UCSD-AML1 (cell line): ENCODE measurements at regions not wholly inside any gene's neighbourhood (a gene's known extent, or its start where the extent isn't known, plus 50 kb on each side); places are given as distances from the start of the nearest gene placed in this dataset.
A peak's percentile ranks its signal among the peaks of the same experiment; 100 is the strongest.
"Not testable (repeated sequence)": the region's sequence is repeated elsewhere in the genome, so short reads cannot be mapped to it uniquely, and the experiment has no call there.

ENCODE experiments used
- DNase-seq: peaks from one replicate; lab custom pipeline; 2025; ENCODE audit not compliant: unreplicated experiment; lab: John Stamatoyannopoulos, UW

DNA sequence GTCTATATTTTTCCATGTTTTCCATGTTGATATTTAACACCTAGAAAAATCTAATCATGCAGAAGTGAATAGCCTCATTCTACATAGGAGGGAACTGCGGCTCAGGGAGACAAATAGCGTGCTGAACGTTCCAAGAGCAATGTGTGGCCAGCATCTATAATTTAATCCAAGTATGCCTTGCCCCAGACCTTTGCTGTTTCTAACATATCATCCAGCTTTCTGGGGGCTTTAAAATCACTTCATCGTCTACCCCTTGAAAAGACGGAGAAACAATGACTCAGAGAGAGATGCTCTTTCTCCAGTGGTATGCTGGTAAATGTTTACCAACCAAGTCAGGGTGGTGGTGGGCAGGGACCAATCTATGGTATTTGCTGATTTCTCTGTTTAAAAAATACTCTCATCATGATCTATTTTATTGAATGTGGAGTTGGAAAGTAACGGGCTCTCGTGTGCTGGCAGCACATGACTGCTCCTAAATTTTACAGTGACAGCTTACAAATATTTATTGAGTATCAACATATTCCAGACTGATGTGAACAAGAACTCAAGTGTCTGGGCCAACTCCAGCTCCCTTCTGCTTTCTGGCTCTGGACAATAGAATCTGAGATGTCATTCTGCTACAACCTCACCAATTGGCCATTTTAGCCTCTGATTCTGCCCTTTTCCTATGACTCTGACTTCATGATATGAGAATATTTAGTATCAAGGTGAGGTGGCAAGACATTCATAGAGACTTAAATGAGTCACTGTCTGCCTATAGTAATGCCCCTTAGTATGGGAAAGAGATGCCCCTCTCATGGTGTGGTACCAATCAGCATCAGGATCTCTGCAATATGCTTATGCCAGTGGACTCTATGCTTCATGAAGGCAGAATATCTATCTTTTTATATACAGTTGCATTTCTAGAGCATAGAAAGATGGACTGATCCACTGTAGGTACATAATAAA, 407.4 kb upstream of the TNC start:
- DNase-seq: no peak

DNA sequence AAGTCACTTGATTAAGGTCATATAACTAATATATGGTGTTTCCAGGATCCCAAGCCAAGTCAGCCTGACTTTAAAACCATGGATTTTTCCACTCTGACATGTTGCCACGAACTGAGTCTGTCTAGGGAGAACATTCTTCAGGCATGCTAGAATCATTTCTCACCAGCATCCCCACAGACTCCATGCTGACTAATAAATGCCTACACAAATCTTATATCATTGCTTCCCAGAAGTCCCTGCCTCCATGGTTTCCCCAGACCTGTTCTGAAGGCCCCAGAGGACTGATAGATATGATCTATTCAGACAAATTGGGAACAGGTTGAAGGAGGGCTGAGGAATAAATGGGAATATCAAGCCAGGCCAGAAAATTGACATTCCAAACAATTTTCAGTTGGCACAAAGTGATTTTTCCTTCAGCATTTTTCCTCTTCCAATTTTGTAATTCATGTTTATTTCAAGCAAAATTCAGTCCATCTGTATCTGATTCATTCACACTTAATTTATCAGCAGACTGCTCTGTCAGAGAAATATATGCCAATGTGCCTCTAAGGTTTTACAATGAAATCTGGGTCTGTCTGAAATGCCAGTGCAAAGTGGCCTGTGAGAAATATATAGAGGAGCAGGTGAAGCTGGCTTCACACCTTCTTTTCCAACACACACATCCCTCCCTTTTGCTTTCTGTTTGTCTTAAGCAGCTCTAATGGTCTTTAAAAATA, 413.6 kb upstream of the TNC start:
- no peak for DNase-seq

DNA sequence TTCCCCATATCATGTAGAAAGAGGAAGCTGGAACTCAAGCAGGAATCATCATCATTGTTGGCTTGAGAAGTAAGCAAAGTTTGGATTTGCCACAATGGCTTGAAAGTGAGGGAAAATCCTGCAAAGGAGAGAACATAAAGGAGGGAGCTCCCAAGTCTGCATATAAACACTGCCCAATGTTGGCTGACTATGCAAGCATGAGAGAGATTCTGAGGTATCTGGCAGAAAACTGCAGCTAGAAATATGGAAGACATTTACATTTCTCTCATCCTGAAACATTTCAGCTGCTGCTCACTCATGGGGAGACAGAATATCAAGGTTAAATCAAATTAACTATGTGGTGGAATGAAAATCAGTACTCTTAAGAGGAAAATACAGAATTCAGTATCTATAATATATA, 415.6 kb upstream of the TNC start:
- no peak for DNase-seq

DNA sequence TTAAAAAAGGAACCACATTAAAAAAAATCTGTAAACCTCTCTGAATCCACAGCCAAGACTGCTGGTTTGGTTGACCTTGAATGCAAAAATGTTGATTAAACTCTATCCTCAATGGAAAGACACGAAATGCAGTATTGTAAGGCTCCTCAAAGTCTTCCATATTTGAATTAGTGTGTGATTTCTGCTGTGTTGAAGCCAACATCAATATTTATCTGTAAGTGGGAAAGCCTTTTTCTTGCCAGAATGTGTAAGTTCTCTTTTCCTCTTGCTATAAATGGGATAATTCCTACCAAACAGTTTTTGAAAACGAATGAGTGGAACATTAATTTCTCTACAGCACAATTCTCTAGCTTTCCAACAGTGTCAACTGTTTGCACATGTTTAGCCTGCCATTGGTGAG, 422.1 kb upstream of the TNC start:
- DNase-seq: no peak

DNA sequence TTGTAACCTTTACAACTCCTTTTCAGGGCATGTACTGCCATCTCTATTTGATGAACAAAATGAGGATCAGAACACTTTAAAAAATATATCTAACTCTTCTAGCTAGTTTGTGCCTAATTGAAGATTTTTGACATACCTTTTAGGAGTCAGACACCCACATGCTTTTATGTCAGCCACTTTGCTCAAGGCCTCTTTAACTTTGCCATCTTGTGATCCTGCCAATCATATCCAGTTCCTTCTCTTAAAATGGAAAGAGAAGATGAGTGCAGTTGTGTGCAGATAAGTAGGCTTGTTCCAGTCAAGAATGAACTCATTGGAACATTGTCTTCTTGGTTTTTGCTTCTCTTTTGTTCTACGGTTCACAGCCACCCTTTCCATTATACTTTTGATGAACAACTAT, 425.6 kb upstream of the TNC start:
- no peak for DNase-seq

DNA sequence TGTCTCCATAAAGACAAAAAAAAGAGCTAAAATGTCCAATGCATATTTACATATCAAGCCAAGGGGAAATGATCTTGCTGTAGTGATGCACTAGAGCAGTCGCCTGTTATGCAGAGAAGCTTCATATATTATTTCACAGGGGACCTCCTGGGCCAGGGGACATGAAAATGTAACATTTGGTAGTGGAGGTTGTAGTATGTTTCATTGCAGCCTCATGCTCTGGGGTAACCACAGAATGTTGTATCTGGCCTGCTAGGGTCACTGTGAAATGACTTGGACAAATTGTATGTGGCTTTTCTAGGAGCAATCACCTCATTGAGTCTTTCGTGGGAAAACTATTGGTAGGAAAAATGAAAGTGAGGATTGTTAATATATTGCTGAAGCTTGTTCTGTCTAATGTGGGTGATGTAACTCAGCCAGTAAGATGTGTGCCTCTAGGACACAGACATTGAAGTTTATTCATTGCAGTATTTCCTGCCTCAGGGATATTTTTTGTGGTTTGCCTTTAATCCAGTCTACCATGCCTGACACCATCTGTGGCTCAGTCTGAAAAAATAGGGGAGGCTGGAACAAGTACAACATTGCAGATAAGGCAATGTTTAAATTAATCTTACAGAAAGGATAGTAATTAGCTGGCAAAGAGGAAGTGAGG, 430.8 kb upstream of the TNC start:
- DNase-seq: no peak

DNA sequence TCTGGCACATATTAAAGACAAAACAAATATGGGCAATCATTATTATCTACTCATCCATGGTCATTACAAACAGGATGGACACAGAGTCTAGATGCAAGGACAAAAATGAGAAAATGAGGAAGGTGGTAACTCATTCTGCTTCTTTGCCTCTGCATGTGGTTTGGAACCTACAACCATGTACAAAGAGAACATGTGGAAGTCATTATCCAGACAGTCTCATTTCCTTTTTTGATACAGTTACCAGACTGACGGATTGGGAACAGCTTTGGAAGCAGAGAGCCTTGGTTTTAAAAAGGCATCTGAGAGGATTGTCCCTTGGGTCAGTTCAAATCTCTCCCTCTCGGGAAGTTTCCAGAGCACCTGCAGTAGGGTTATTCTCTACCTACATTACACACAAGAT, 433.4 kb upstream of the TNC start:
- DNase-seq: no peak

DNA sequence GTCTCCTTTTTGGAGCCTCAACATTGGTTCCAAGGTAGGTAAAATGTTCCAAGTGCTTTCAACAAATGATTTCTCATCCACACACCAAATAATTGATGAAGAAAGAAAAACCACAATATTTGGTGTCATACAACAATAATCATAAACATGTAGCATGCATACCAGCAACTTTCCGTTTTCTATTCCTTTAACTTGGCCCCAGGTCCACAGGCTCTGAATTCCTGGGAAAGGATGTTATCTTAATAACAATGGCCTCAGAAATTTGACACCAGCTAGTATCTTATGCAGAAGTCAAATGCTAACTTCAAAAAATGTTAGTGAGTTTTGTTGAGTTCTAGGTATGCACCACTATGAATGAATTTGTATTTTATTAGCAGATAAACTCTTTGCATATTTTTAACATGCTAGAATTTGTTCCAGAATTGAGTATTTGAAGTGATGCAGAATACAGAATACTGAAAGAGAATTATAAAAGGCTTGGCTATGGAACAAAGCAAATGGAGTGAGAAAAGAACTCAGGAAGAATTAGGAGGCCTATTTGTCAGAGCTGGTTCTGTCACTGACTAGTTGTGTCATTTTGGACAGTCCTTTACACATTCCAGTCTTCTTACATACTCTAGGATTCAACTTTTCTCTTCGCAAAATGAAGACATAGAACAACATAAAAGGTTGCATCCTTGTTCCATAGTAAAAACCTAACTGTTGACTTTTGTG, 435.3 kb upstream of the TNC start:
- DNase-seq: no peak

DNA sequence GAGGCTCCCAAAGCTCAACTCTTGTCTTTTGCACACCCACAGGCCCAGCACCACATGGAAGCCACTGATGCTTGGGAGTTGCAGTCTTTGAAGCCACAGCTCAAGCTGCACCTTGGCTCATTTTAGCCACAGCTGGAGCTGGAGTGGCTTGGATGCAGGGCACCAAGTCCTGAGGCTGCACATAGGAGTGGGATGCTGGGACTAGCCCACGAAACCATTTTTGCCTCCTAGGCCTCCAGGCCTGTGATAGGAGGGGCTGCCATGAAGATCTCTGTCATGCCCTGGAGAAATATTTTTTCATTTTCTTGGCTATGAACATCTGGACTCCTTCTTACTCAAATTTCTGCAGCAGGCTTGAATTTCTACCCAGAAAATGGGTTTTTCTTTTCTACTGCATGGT, 438.5 kb upstream of the TNC start:
- DNase-seq: no peak

DNA sequence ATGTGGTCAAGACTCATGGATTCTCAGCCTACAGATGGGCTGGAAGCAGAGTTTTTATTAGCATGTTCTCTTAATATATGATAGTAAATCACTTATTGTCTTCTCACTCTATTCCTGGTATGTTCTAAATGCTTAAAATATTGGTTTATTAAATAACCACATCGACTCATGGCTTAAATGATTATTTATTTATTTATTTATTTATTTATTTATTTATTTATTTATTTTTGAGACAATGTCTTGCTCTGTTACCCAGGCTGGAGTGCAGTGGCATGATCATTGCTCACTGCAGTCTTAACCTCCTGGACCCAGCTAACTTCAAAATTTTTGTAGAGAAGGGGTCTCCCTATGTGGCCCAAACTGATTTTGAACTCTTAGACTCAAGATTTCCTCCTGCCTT, 457.2 kb upstream of the TNC start:
- no peak for DNase-seq

DNA sequence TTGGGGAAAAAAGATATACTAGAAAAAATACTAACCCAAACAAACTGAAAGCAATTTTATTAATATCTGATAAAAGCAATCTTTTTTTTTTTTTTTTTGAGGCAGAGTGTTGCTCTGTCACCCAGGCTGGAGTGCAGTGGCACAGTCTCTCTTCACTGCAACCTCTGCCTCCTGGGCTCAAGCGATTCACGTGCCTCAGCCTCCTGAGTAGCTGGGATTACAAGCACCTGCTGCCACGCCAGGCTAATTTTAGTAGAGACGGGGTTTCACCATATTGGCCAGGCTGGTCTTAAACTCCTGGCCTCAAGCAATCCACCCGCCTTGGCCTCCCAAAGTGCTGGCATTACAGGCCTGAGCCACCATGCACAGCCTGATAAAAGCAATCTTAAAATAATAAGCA, 467.5 kb upstream of the TNC start:
- not testable (repeated sequence) for DNase-seq

DNA sequence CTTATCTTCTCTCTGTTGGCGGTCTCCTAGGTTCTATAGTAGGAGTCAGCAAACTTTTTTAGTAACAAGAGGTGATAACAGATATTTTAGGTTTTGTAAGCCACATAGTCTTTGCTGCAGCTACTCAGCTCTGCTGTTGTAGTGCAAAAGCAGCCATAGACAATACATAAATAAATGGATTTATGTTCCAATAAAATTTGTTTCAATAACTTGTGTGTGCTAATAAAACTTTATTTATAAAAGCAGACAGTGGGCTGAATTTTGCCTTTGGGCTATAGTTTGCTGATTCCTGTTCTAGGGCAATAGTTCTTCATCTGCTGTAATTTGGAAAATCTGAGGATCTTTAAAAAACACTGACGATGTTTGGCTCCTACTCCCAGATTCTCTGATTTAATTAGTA, 469.4 kb upstream of the TNC start:
- no peak for DNase-seq

DNA sequence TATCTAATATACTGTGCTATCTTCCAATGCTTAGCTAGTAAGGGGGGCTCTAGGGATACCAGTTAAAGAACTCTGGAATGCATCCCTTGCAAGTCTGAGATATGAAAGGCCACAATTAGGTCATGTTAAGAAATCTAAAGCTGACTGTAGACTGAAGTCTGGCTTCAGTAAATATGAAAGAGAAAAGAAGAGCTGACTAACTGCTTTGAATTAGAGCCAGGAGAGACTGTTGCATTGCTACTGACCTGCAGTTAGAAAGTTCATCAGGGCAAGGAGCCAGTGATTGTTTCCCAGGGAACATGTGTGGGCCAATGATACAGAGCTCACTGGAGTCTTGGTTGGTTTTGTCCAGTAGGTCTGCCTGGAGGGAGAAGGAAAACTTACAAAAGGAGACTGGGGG, 472.1 kb upstream of the TNC start:
- DNase-seq: no peak

DNA sequence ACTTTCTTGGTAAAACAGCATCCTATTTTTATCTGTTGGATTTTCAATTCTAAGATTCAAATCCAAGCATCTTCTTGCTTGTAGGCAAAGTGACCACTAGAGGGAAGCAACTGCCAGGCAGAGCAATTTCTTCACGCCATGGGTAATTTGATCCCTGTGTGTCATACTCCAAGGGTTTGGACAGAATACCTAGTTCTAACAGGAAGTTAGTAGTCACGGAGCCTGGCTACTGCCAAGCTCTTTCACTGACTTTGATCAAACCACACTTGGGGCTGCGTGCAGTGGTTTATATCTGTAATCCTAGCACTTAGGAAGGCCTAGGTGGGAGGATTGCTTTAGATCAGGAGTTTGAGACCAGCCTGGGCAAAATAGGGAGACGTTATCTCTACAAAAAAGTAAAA, 473.6 kb upstream of the TNC start:
- DNase-seq: peak; percentile 12

DNA sequence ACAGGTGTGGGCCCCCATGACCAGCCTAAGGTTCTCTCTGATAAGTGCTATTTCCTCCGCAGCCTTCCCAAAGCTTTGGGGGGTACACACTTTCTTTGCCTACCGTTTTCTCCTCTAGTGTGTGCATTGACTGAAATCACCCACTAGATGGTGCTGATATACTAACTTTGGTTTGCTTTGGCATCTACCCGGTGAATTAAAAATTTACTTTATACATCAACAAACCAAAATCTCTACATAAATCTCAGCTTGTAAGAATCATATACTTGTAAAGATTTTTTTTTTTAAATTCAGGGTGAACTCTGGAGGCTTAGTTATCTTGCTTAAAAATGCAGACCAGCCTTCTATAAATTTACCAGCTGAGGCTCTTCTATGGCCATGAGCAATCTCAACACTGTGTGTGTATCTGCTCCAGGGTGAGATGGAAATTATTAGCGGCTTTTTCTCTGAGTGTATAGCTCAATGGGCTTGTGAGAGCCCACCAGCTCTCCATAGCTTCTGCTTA, 475.7 kb upstream of the TNC start:
- DNase-seq: peak; percentile 9

DNA sequence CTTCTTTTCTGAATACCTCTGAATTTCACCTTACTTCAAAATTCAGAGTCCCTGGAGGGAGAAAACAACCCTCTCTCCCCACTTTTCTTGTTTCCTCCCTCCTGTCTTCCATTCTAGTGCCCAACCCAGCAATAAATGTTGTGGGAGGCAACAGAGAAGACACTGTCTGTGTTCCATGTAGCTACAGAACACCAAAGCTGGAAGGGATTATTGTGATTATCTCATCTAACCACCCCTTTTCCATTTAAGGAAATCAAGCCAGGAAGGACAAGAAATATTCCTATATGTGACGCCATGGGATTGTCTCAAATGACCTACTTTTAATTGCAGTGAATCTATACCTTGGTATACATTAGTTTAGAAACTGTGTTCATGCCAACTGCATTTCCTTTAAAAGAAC, 476.6 kb upstream of the TNC start:
- DNase-seq: no peak

DNA sequence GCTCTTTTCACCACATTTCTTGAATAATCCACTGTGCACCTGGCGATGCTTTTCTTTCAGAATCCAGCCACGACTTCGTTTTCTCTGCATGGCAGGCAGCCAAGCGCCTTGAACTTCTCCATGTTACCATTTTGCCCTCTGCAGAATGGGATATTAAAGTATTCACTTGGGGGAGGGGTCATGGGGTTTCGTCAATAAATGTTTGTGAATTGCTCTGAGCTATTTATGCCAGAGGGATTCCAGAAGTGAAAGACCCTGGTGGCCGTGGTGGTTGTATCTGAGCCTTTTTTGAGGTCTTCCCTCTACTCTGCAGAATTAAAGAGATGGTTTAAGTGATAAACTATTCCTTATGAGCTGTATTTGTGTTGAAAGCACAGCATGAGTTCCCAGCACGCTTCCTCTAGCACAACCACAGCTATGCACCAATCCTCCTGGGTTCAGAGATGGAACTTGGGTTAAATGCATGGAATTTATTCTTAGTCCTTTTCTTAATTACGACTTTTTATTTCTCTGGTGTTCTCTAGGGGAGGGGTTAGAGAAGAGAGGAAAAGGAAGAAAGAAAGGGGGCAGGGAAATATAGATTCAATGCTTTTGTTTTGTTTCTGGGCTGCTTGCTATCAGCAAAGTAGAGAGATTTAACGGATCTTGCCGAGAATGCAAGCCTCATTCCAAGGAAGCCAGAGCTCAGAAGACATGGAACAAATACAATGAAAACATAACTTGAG, 478.2 kb upstream of the TNC start:
- no peak for DNase-seq

DNA sequence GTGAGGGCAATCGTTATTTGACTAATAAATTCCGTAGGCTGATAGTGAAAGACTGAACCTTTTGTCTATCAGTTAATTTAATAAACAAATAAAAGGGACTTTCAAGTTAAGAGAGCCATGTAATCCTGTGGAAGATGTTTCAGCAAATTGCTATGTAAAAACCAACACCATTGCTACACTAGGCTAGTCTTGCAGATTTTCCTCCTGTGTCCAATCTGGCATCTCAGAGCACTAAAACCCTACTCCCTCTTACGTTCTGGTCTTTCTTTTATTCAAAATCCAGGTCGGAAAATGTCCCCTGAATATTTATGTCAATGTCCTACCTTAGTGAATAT, 478.8 kb upstream of the TNC start:
- no peak for DNase-seq

DNA sequence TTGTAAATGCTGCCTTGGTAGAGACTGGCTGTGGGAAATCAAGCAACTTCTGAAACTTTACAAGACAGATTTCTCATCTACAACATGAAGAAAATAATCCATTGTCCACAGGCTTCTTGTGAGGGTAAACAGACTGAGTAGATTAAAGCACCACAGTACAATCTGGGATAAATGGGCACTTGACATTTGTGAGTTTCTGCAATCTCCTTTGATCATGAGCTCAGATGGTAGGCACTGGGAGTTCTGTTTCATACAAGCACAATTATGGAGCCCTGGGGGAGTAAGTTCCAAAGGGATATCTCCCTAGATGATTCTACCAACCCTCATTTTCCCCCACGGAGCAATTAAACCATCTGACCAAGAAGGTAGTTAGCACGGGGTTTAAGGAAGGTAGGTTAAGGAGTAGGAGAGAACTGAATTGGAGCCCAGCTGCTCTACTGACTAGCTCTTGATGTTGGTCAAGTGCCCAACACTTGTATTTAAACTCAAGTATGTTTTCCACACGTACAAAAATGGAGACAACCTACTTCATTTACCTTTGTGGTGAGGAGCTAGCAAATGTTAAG, 479.5 kb upstream of the TNC start:
- no peak for DNase-seq

DNA sequence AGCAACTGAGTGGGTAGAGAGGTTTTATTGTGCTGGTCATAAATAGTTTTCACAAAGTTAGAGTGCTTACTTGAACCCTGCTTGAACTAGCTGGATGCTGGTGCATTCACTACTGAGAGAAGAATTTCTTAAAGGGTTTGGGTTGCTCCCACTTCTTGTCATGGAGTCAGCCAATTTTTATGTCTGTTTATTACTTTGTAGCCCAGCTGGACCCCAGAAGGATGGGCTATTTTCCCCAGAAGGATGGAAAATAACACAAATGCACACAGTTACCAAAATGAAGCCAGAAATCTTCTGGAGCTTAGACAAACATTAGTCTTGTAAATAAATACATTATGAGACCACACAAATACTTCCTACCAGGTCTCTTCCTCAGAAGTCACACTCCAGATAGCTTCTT, 480.8 kb upstream of the TNC start:
- no peak for DNase-seq
